ENCODE measurements at regions not wholly inside any gene's neighbourhood (a gene's known extent, or its start where the extent isn't known, plus 50 kb on each side); places are given as distances from the start of the nearest gene placed in this dataset.

DNA sequence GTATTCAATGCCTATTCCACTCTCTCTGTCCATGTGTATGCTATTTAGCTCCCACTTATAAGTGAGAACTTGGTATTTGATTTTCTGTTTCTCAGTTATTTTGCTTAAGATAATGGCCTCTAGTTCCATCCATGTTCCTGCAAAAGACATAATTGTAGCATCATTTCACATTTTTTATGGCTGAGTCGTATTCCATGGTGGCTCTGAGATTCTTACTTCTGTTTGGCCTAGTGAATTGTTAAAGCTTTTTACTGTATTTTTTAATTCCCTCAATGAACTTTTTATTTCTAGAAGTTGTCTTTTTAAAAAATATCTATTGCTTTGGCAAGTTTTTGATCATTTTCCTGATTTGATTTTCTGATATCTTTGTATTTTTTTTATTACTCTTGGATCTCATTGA lies 635.6 kb downstream of the PLA2G4A start:
- no peak for TF ChIP-seq HNF4G (IDR thresholded peaks at IDR 0.05)
- no peak for TF ChIP-seq TAF1 (conservative IDR thresholded peaks at IDR 0.05)
- TF ChIP-seq, protein P1, sequence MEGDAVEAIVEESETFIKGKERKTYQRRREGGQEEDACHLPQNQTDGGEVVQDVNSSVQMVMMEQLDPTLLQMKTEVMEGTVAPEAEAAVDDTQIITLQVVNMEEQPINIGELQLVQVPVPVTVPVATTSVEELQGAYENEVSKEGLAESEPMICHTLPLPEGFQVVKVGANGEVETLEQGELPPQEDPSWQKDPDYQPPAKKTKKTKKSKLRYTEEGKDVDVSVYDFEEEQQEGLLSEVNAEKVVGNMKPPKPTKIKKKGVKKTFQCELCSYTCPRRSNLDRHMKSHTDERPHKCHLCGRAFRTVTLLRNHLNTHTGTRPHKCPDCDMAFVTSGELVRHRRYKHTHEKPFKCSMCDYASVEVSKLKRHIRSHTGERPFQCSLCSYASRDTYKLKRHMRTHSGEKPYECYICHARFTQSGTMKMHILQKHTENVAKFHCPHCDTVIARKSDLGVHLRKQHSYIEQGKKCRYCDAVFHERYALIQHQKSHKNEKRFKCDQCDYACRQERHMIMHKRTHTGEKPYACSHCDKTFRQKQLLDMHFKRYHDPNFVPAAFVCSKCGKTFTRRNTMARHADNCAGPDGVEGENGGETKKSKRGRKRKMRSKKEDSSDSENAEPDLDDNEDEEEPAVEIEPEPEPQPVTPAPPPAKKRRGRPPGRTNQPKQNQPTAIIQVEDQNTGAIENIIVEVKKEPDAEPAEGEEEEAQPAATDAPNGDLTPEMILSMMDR (IDR thresholded peaks at IDR 0.05; ENCODE audit: low read depth, low read length, missing input control), result no peak
- no peak for TF ChIP-seq EGR1 (IDR thresholded peaks at IDR 0.05; ENCODE audit: low read depth in 2 of 2)
- TF ChIP-seq RAD21 (IDR thresholded peaks at IDR 0.05), result no peak
- TF ChIP-seq, protein P2, sequence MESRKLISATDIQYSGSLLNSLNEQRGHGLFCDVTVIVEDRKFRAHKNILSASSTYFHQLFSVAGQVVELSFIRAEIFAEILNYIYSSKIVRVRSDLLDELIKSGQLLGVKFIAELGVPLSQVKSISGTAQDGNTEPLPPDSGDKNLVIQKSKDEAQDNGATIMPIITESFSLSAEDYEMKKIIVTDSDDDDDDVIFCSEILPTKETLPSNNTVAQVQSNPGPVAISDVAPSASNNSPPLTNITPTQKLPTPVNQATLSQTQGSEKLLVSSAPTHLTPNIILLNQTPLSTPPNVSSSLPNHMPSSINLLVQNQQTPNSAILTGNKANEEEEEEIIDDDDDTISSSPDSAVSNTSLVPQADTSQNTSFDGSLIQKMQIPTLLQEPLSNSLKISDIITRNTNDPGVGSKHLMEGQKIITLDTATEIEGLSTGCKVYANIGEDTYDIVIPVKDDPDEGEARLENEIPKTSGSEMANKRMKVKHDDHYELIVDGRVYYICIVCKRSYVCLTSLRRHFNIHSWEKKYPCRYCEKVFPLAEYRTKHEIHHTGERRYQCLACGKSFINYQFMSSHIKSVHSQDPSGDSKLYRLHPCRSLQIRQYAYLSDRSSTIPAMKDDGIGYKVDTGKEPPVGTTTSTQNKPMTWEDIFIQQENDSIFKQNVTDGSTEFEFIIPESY (IDR thresholded peaks at IDR 0.05), result no peak
- no peak for TF ChIP-seq SP1 (IDR thresholded peaks at IDR 0.05)
- no peak for TF ChIP-seq NR2F2 (IDR thresholded peaks at IDR 0.05)
- TF ChIP-seq RXRA (IDR thresholded peaks at IDR 0.05), result no peak
- no peak for TF ChIP-seq GABPA (IDR thresholded peaks at IDR 0.05 in 1 of 2, conservative IDR thresholded peaks at IDR 0.05 in 1 of 2)
- no peak for TF ChIP-seq YY1 (IDR thresholded peaks at IDR 0.05)
- TF ChIP-seq, protein P3, sequence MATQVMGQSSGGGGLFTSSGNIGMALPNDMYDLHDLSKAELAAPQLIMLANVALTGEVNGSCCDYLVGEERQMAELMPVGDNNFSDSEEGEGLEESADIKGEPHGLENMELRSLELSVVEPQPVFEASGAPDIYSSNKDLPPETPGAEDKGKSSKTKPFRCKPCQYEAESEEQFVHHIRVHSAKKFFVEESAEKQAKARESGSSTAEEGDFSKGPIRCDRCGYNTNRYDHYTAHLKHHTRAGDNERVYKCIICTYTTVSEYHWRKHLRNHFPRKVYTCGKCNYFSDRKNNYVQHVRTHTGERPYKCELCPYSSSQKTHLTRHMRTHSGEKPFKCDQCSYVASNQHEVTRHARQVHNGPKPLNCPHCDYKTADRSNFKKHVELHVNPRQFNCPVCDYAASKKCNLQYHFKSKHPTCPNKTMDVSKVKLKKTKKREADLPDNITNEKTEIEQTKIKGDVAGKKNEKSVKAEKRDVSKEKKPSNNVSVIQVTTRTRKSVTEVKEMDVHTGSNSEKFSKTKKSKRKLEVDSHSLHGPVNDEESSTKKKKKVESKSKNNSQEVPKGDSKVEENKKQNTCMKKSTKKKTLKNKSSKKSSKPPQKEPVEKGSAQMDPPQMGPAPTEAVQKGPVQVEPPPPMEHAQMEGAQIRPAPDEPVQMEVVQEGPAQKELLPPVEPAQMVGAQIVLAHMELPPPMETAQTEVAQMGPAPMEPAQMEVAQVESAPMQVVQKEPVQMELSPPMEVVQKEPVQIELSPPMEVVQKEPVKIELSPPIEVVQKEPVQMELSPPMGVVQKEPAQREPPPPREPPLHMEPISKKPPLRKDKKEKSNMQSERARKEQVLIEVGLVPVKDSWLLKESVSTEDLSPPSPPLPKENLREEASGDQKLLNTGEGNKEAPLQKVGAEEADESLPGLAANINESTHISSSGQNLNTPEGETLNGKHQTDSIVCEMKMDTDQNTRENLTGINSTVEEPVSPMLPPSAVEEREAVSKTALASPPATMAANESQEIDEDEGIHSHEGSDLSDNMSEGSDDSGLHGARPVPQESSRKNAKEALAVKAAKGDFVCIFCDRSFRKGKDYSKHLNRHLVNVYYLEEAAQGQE (IDR thresholded peaks at IDR 0.05), result no peak
- TF ChIP-seq FOXA2 (IDR thresholded peaks at IDR 0.05), result no peak
- TF ChIP-seq, protein P4, sequence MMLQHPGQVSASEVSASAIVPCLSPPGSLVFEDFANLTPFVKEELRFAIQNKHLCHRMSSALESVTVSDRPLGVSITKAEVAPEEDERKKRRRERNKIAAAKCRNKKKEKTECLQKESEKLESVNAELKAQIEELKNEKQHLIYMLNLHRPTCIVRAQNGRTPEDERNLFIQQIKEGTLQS (IDR thresholded peaks at IDR 0.05), result no peak

Measured in liver (tissue), 3 donors.